GM12878 (cell line): ENCODE measurements at regions not wholly inside any gene's neighbourhood (a gene's known extent, or its start where the extent isn't known, plus 50 kb on each side); places are given as distances from the start of the nearest gene placed in this dataset.

Experiments used
- ATAC-seq: fragments of 200-7000 bp; cut with Tn5 transposase; 3 replicates; pipeline ENCODE4 v1.9.1; 2020; ENCODE audit warnings: mild to moderate bottlenecking, moderate library complexity
- BruUV-seq: library from RNA; stranded (reverse); fragments of 400-500 nt; replicated peaks from 2 replicates; lab custom pipeline; 2021; lab: Mats Ljungman, UMichigan
- CTCF ChIA-PET: fragments of 300-600 bp; sonication (Branson Sonifier 250); formaldehyde crosslinking; extraction: SDS; loops from one replicate; lab custom pipeline; 2021; ENCODE audit warnings: inconsistent platforms; lab: Yijun Ruan, JAX
- POLR2A ChIA-PET: fragments of 350-600 bp; formaldehyde crosslinking; extraction: SDS; loops from one replicate; lab custom pipeline; 2021; ENCODE audit warnings: inconsistent platforms; lab: Charles Lee
- RAD21 ChIA-PET: fragments of 300-600 bp; sonication (Branson Sonifier 250); formaldehyde crosslinking; loops from one replicate; lab custom pipeline; 2023; ENCODE audit warnings: antibody characterized with exemption; ENCODE audit not compliant: unreplicated experiment; lab: Charles Lee
- SMC1A ChIA-PET: fragments of 300-600 bp; sonication (Branson Sonifier 250); formaldehyde crosslinking; loops from one replicate; lab custom pipeline; 2023; ENCODE audit not compliant: unreplicated experiment, uncharacterized antibody; lab: Charles Lee
- DNase-seq: peaks from one replicate; pipeline ENCODE4 v3.0.0-alpha.2; 2011; ENCODE audit warnings: low read depth, low spot score
- FAIRE-seq: peaks from 3 replicates; lab custom pipeline; 2011; peaks lifted over from hg19 to GRCh38; lab: Jason Lieb, UNC
- H2AFZ ChIP-seq: 2 replicates; pipeline ENCODE4 v1.6.0; 2011; ENCODE audit warnings: low read depth, low read length, control low read depth; ENCODE audit not compliant: control insufficient read depth
- H3K27ac ChIP-seq: 2 replicates; pipeline ENCODE4 v1.5.1; 2011; ENCODE audit warnings: control low read depth; ENCODE audit not compliant: control insufficient read depth, insufficient read depth
- H3K27me3 ChIP-seq, 2 experiments: replicated peaks in 1 of 2; 2 replicates each; pipeline versions ENCODE4 v1.6.0 to v1.6.1; 2011; ENCODE audit warnings: low read length in 1 of 2; ENCODE audit not compliant: control insufficient read depth in 2 of 2, insufficient read depth in 2 of 2
- H3K36me3 ChIP-seq, 2 experiments: 2 replicates each; pipeline ENCODE4 v1.5.1; 2011; ENCODE audit warnings: low read length in 1 of 2; ENCODE audit not compliant: control insufficient read depth in 2 of 2, insufficient read depth in 2 of 2
- H3K4me1 ChIP-seq: 2 replicates; pipeline ENCODE4 v1.6.1; 2011; ENCODE audit warnings: mild to moderate bottlenecking, low read length, moderate library complexity, mixed read lengths; ENCODE audit not compliant: control insufficient read depth, insufficient read depth
- H3K4me2 ChIP-seq: 2 replicates; pipeline ENCODE4 v1.6.0; 2011; ENCODE audit warnings: control low read depth; ENCODE audit not compliant: control insufficient read depth, insufficient read depth
- H3K4me3 ChIP-seq: fragments of 200-600 bp; sonication (generic); 2 replicates; pipeline ENCODE4 v1.5.1; 2016
- H3K79me2 ChIP-seq: 2 replicates; pipeline ENCODE4 v1.6.0; 2011; ENCODE audit warnings: low read length; ENCODE audit not compliant: control insufficient read depth, insufficient read depth
- H3K9ac ChIP-seq: 2 replicates; pipeline ENCODE4 v1.8.0; 2011; ENCODE audit warnings: low read length, control low read depth, mixed read lengths; ENCODE audit not compliant: control insufficient read depth, insufficient read depth
- H3K9me3 ChIP-seq: replicated peaks from 3 replicates; pipeline ENCODE4 v1.5.1; 2011; ENCODE audit warnings: mild to moderate bottlenecking, low read length; ENCODE audit not compliant: control insufficient read depth, insufficient read depth
- H4K20me1 ChIP-seq: 2 replicates; pipeline ENCODE4 v1.6.0; 2011; ENCODE audit not compliant: control insufficient read depth, insufficient read depth
- CBX5 ChIP-seq: sonication (generic); IDR thresholded peaks from 2 replicates; pipeline ENCODE4 v1.6.1; 2016; ENCODE audit warnings: low read depth, moderate library complexity, mild to moderate bottlenecking, inconsistent platforms
- GATAD2B ChIP-seq: fragments of 450-650 bp; conservative IDR thresholded peaks from 2 replicates; pipeline ENCODE4 v1.6.1; 2017; ENCODE audit warnings: low read depth, mild to moderate bottlenecking, moderate library complexity
- MTA3 ChIP-seq: IDR thresholded peaks from 2 replicates; pipeline ENCODE4 v1.6.1; 2012; ENCODE audit warnings: low read length, inconsistent platforms, borderline replicate concordance
- NFYB ChIP-seq: IDR thresholded peaks from 2 replicates; pipeline ENCODE4 v1.6.1; 2011; ENCODE audit warnings: low read depth, mild to moderate bottlenecking, low read length, improper control_type of control experiment, moderate library complexity; ENCODE audit not compliant: insufficient read depth
- NR2C2 ChIP-seq: IDR thresholded peaks from 2 replicates; pipeline ENCODE4 v1.6.1; 2011; ENCODE audit warnings: borderline replicate concordance, low read depth; ENCODE audit not compliant: control insufficient read depth, insufficient read length
- PKNOX1 ChIP-seq: fragments of 450-650 bp; IDR thresholded peaks from 2 replicates; pipeline ENCODE4 v1.6.1; 2016; ENCODE audit warnings: mild to moderate bottlenecking
- RAD51 ChIP-seq: fragments of 450-650 bp; IDR thresholded peaks from 2 replicates; pipeline ENCODE4 v1.6.1; 2016; ENCODE audit warnings: moderate library complexity, mild to moderate bottlenecking, inconsistent platforms
- SMAD1 ChIP-seq: fragments of 450-650 bp; IDR thresholded peaks from 2 replicates; pipeline ENCODE4 v1.6.1; 2018; ENCODE audit warnings: mild to moderate bottlenecking, low read depth; ENCODE audit not compliant: partially characterized antibody
- YBX1 ChIP-seq: fragments of 450-650 bp; IDR thresholded peaks from 2 replicates; pipeline ENCODE4 v1.6.1; 2016; ENCODE audit warnings: antibody characterized with exemption
- ZBTB33 ChIP-seq: fragments of 450-650 bp; IDR thresholded peaks from 2 replicates; pipeline ENCODE4 v1.6.1; 2017; ENCODE audit warnings: mild to moderate bottlenecking
- ZNF217 ChIP-seq: fragments of 450-650 bp; IDR thresholded peaks from 2 replicates; pipeline ENCODE4 v1.6.1; 2017; ENCODE audit warnings: antibody characterized with exemption, mild to moderate bottlenecking
- WGBS: methylation state at CpG from one replicate; pipeline ENCODE4 v1.1.6; 2016; ENCODE audit warnings: low lambda C conversion rate; ENCODE audit not compliant: insufficient replicate concordance, insufficient coverage; ENCODE audit errors: missing lambda C conversion rate; 5-methylcytosine and 5-hydroxymethylcytosine counted together
- in situ Hi-C: fragments of 300-500 bp; cut with MboI; formaldehyde crosslinking; loops from 9 replicates; pipeline ENCODE4 v1.14.3; 2018; ENCODE audit warnings: mixed read lengths
- intact Hi-C: fragments of 100-400 bp; cut with micrococcal nuclease; formaldehyde crosslinking; loops from one replicate; pipeline ENCODE4 v1.14.2; 2022; ENCODE audit not compliant: unreplicated experiment
- TF ChIP-seq, protein P1 (sequence below): fragments of 450-650 bp; formaldehyde crosslinking; IDR thresholded peaks from 2 replicates; pipeline ENCODE4 v1.4.0; 2022; ENCODE audit warnings: mild to moderate bottlenecking, moderate library complexity

- TF ChIP-seq ZBTB33: no peak
- TF ChIP-seq, all 136 proteins: peak for 0
These were observed 809.1 kb downstream of the BCL11B start (continued) for GRCh38 chr14:98462908-98463307.

DNA sequence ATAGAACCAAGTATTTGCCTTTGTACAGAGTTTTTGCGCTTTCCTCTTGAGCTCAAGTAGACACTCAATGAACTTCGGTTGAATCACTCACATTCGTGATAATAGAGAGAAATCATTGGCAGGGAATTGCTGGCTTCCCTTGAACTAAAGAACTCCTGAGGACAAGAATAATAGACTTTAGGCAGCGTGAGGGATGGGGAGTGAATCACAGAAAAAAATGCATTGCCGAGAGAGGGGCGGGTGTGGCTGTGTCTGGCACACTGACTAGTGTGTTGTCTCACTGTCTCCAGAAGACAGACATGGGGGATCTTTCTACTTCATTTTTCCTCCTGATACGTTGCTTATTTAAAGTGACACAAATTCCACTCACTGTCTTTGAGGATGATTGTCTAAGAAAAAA lies 805.2 kb downstream of the BCL11B start:
- Histone ChIP-seq H3K9ac (no peak overlapping the region), H4K20me1 (no peaks in the 10 kb centered on the region), H2AFZ (no peak overlapping the region), H3K4me2 (no peak overlapping the region), H3K27me3 (no peaks in the 10 kb centered on the region), H3K27ac (no peak overlapping the region), H3K9me3 (no peaks in the 10 kb centered on the region), H3K36me3 (no peaks in the 10 kb centered on the region), H3K79me2 (no peaks in the 10 kb centered on the region), H3K4me1 (no peaks in the 10 kb centered on the region), H3K4me3 (no peak overlapping the region)
- TF ChIP-seq MTA3 (no peak), RAD51 (no peak), ZBTB33 (no peak), GATAD2B (no peak), CBX5 (no peak), NFYB (no peak), PKNOX1 (no peak), SMAD1 (no peak), ZNF217 (no peak), NR2C2 (no peak), YBX1 (no peak)
- TF ChIP-seq, protein P1, sequence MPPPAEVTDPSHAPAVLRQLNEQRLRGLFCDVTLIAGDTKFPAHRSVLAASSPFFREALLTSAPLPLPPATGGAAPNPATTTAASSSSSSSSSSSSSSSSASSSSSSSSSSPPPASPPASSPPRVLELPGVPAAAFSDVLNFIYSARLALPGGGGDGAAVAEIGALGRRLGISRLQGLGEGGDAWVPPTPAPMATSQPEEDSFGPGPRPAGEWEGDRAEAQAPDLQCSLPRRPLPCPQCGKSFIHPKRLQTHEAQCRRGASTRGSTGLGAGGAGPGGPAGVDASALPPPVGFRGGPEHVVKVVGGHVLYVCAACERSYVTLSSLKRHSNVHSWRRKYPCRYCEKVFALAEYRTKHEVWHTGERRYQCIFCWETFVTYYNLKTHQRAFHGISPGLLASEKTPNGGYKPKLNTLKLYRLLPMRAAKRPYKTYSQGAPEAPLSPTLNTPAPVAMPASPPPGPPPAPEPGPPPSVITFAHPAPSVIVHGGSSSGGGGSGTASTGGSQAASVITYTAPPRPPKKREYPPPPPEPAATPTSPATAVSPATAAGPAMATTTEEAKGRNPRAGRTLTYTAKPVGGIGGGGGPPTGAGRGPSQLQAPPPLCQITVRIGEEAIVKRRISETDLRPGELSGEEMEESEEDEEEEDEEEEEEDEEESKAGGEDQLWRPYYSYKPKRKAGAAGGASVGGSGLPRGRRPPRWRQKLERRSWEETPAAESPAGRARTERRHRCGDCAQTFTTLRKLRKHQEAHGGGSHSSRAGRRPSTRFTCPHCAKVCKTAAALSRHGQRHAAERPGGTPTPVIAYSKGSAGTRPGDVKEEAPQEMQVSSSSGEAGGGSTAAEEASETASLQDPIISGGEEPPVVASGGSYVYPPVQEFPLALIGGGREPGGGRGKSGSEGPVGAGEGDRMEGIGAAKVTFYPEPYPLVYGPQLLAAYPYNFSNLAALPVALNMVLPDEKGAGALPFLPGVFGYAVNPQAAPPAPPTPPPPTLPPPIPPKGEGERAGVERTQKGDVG (CRISPR knock-in tag): no peak
- DNase-seq (no peak), ATAC-seq (no peak), FAIRE-seq (no peak)
- in situ Hi-C loops (no loop called here), intact Hi-C loops (no loop called here)
- SMC1A ChIA-PET: interaction anchor here (1.0 kb wide), 1 partner anchor 26 kb away, joined by 3 read pairs; no protein-coding TSS in a partner anchor
- CTCF ChIA-PET: no interaction called here
- POLR2A ChIA-PET: no interaction called here
- BruUV-seq: no TSS peak
- RAD21 ChIA-PET: no interaction called here
- 30% methylated on average over 7 of the region's 7 CpGs for WGBS
